ENCODE measurements at regions not wholly inside any gene's neighbourhood (a gene's known extent, or its start where the extent isn't known, plus 50 kb on each side); places are given as distances from the start of the nearest gene placed in this dataset.

- TF ChIP-seq REST (IDR thresholded peaks at IDR 0.05; ENCODE audit: borderline replicate concordance) (no peak), CTCF (IDR thresholded peaks at IDR 0.05; ENCODE audit: poor library complexity, severe bottlenecking) (no peak)
These were observed 675.6 kb downstream of the RPL10L start for GRCh38 chr14:45976001-45976400.

Measured in neural cell (in vitro differentiated cells).